ENCODE measurements at regions not wholly inside any gene's neighbourhood (a gene's known extent, or its start where the extent isn't known, plus 50 kb on each side); places are given as distances from the start of the nearest gene placed in this dataset.

- FAIRE-seq: no peak
- intact Hi-C loops (cut with micrococcal nuclease; ENCODE audit: unreplicated experiment) (no loop called here), in situ Hi-C loops (cut with HindIII; ENCODE audit: extremely low pct_ligation_motif_present, low pct_unique_long_range_greater_than_20kb) (no loop called here)
- Histone ChIP-seq H3K4me2 (ENCODE audit: low read depth, low read length) (no peak overlapping the region), H2AFZ (ENCODE audit: low read length) (no peak overlapping the region), H4K20me1 (ENCODE audit: insufficient read depth, low read length) (no peaks in the 10 kb centered on the region), H3K27ac (ENCODE audit: extremely low read length, insufficient read depth, low read length) (no peak overlapping the region), H3K9me3 (ENCODE audit: low read length) (peaks cover 6% of the 10 kb centered on the region), H3K27me3 (ENCODE audit: control insufficient read depth in 1 of 2, insufficient read depth in 2 of 2, low read length in 2 of 2) (no peaks in the 10 kb centered on the region), H3K4me1 (ENCODE audit: insufficient read depth, low read length) (no peaks in the 10 kb centered on the region), H3K9ac (ENCODE audit: insufficient read depth, low read depth, low read length) (no peak overlapping the region), H3K79me2 (ENCODE audit: insufficient read depth, low read length) (no peaks in the 10 kb centered on the region), H3K36me3 (replicated peaks in 1 of 2; ENCODE audit: control insufficient read depth in 1 of 2, insufficient read depth in 2 of 2, low read length in 2 of 2) (no peaks in the 10 kb centered on the region), H3K4me3 (replicated peaks in 1 of 3; ENCODE audit: insufficient read depth in 1 of 3, low read depth in 2 of 3, low read length in 3 of 3) (no peak overlapping the region)
- CTCF ChIA-PET (ENCODE audit: low intra/inter-chr PET ratio, low total read pairs): no interaction called here
- no peak for TF ChIP-seq MLXIP (CRISPR knock-in tag; IDR thresholded peaks at IDR 0.05; ENCODE audit: borderline replicate concordance)
- no peak for TF ChIP-seq ZNF234 (CRISPR knock-in tag; conservative IDR thresholded peaks at IDR 0.05)
- TF ChIP-seq E2F2 (CRISPR knock-in tag; IDR thresholded peaks at IDR 0.05; ENCODE audit: borderline replicate concordance): no peak
- TF ChIP-seq ELK4 (CRISPR knock-in tag; IDR thresholded peaks at IDR 0.05; ENCODE audit: borderline replicate concordance): no peak
- TF ChIP-seq SKIL (CRISPR knock-in tag; IDR thresholded peaks at IDR 0.05; ENCODE audit: borderline replicate concordance): no peak
- no peak for TF ChIP-seq ZNF773 (CRISPR knock-in tag; IDR thresholded peaks at IDR 0.05; ENCODE audit: borderline replicate concordance)
- TF ChIP-seq U2AF2 (IDR thresholded peaks at IDR 0.05; ENCODE audit: low read depth, low read length): no peak
- no peak for DNase-seq (ENCODE audit: low spot score)
- WGBS (ENCODE audit: low lambda C conversion rate): 2% methylated on average over 2 of the region's 2 CpGs
- ATAC-seq: no peak
- no TSS peak for BruUV-seq (replicated peaks)
- POLR2A ChIA-PET: no interaction called here
Observed at GRCh38 chr10:38226385-38226784, 132.2 kb downstream of the ZNF37A start.

Data from HepG2 (cell line).